ENCODE measurements at regions not wholly inside any gene's neighbourhood (a gene's known extent, or its start where the extent isn't known, plus 50 kb on each side); places are given as distances from the start of the nearest gene placed in this dataset.

GRCh38 chr7:15018981-15019380 is 116.4 kb upstream of the DGKB start:
- POLR2A ChIA-PET: no interaction called here

GRCh38 chr7:15016766-15017165 is 114.2 kb upstream of the DGKB start:
- TF ChIP-seq CTCF (IDR thresholded peaks at IDR 0.05; ENCODE audit: insufficient read depth in 1 of 2, low read depth in 1 of 2, low read length in 1 of 2, severe bottlenecking in 1 of 2, unreplicated experiment in 1 of 2): no peak
- Mint-ChIP-seq H3K4me3 (ENCODE audit: unreplicated experiment) (no peak overlapping the region), H3K27me3 (ENCODE audit: insufficient read depth, unreplicated experiment) (no peaks in the 10 kb centered on the region), H3K4me1 (ENCODE audit: low read depth, unreplicated experiment) (no peaks in the 10 kb centered on the region), H3K27ac (ENCODE audit: unreplicated experiment) (no peak overlapping the region), H3K36me3 (ENCODE audit: insufficient read depth, unreplicated experiment) (no peaks in the 10 kb centered on the region), H3K9me3 (ENCODE audit: unreplicated experiment) (no peaks in the 10 kb centered on the region)
- H3K4me3 ChIP-seq (ENCODE audit: low read depth, low read length): no peak overlapping the region
- no TSS peak for BruUV-seq (replicated peaks)
- peak in 1 of 2 experiments; percentile 13 for DNase-seq
- no peaks in the 10 kb centered on the region for H3K27me3 ChIP-seq (replicated peaks; ENCODE audit: control insufficient read depth, insufficient read depth, low read length)
- CTCF ChIA-PET: interaction anchor here (0.6 to 1.9 kb wide), 7 partner anchors 9 to 627 kb away, joined by 3 to 33 read pairs (median 4); no protein-coding TSS in a partner anchor
- intact Hi-C loops (cut with micrococcal nuclease; ENCODE audit: unreplicated experiment): loop anchor here (1.0 to 5.0 kb wide), 6 partner anchors 9 to 299 kb away; no protein-coding TSS in a partner anchor
- H3K9me3 ChIP-seq: no peaks in the 10 kb centered on the region
- no peaks in the 10 kb centered on the region for H3K36me3 ChIP-seq (ENCODE audit: control insufficient read depth, insufficient read depth, low read length)
- no peaks in the 10 kb centered on the region for H3K4me1 ChIP-seq
- POLR2A ChIA-PET: no interaction called here

More at GRCh38 chr7:15018981-15019380, 116.4 kb upstream of the DGKB start:
- Mint-ChIP-seq H3K9me3 (ENCODE audit: unreplicated experiment) (no peaks in the 10 kb centered on the region), H3K4me1 (ENCODE audit: low read depth, unreplicated experiment) (no peaks in the 10 kb centered on the region), H3K27ac (ENCODE audit: unreplicated experiment) (no peak overlapping the region), H3K4me3 (ENCODE audit: unreplicated experiment) (no peak overlapping the region), H3K27me3 (ENCODE audit: insufficient read depth, unreplicated experiment) (no peaks in the 10 kb centered on the region), H3K36me3 (ENCODE audit: insufficient read depth, unreplicated experiment) (no peaks in the 10 kb centered on the region)
- H3K36me3 ChIP-seq (ENCODE audit: control insufficient read depth, insufficient read depth, low read length): no peaks in the 10 kb centered on the region
- H3K4me3 ChIP-seq (ENCODE audit: low read depth, low read length): no peak overlapping the region
- no peaks in the 10 kb centered on the region for H3K9me3 ChIP-seq
- no peaks in the 10 kb centered on the region for H3K27me3 ChIP-seq (replicated peaks; ENCODE audit: control insufficient read depth, insufficient read depth, low read length)
- no peak for TF ChIP-seq CTCF (IDR thresholded peaks at IDR 0.05; ENCODE audit: insufficient read depth in 1 of 2, low read depth in 1 of 2, low read length in 1 of 2, severe bottlenecking in 1 of 2, unreplicated experiment in 1 of 2)
- CTCF ChIA-PET: no interaction called here
- H3K4me1 ChIP-seq: no peaks in the 10 kb centered on the region
- no peak for DNase-seq
- no TSS peak for BruUV-seq (replicated peaks)
- intact Hi-C loops (cut with micrococcal nuclease; ENCODE audit: unreplicated experiment): loop anchor here (5.0 kb wide), 1 partner anchor 222 kb away; no protein-coding TSS in a partner anchor

GRCh38 chr7:15016315-15016667 is 113.7 kb upstream of the DGKB start:
- no peak for TF ChIP-seq CTCF (IDR thresholded peaks at IDR 0.05; ENCODE audit: insufficient read depth in 1 of 2, low read depth in 1 of 2, low read length in 1 of 2, severe bottlenecking in 1 of 2, unreplicated experiment in 1 of 2)
- H3K9me3 ChIP-seq: no peaks in the 10 kb centered on the region
- BruUV-seq (replicated peaks): no TSS peak
- no peaks in the 10 kb centered on the region for H3K27me3 ChIP-seq (replicated peaks; ENCODE audit: control insufficient read depth, insufficient read depth, low read length)
- no peak for DNase-seq
- H3K36me3 Mint-ChIP-seq (ENCODE audit: insufficient read depth, unreplicated experiment): no peaks in the 10 kb centered on the region
- no peaks in the 10 kb centered on the region for H3K27me3 Mint-ChIP-seq (ENCODE audit: insufficient read depth, unreplicated experiment)
- H3K36me3 ChIP-seq (ENCODE audit: control insufficient read depth, insufficient read depth, low read length): no peaks in the 10 kb centered on the region
- no peaks in the 10 kb centered on the region for H3K4me1 Mint-ChIP-seq (ENCODE audit: low read depth, unreplicated experiment)
- POLR2A ChIA-PET: no interaction called here
- no peak overlapping the region for H3K27ac Mint-ChIP-seq (ENCODE audit: unreplicated experiment)
- CTCF ChIA-PET: interaction anchor here (0.6 to 1.9 kb wide), 15 partner anchors 8 to 318 kb away, joined by 3 to 33 read pairs (median 4); no protein-coding TSS in a partner anchor
- H3K4me1 ChIP-seq: no peaks in the 10 kb centered on the region
- H3K4me3 Mint-ChIP-seq (ENCODE audit: unreplicated experiment): no peak overlapping the region
- intact Hi-C loops (cut with micrococcal nuclease; ENCODE audit: unreplicated experiment): loop anchor here (1.0 to 5.0 kb wide), 6 partner anchors 9 to 299 kb away; no protein-coding TSS in a partner anchor
- H3K4me3 ChIP-seq (ENCODE audit: low read depth, low read length): no peak overlapping the region
- no peaks in the 10 kb centered on the region for H3K9me3 Mint-ChIP-seq (ENCODE audit: unreplicated experiment)

All from Caco-2 (cell line).